GM19023 (cell line): ENCODE measurements at regions not wholly inside any gene's neighbourhood (a gene's known extent, or its start where the extent isn't known, plus 50 kb on each side); places are given as distances from the start of the nearest gene placed in this dataset.

ENCODE experiments used
- ATAC-seq: cut with Tn5 transposase; IDR thresholded peaks from one replicate; pipeline ENCODE4 v1.9.1; 2021; ENCODE audit warnings: mild to moderate bottlenecking, moderate library complexity; ENCODE audit not compliant: unreplicated experiment

GRCh38 chr2:196565106-196565765 is 74.3 kb upstream of the CCDC150 start:
- no peak for ATAC-seq

DNA sequence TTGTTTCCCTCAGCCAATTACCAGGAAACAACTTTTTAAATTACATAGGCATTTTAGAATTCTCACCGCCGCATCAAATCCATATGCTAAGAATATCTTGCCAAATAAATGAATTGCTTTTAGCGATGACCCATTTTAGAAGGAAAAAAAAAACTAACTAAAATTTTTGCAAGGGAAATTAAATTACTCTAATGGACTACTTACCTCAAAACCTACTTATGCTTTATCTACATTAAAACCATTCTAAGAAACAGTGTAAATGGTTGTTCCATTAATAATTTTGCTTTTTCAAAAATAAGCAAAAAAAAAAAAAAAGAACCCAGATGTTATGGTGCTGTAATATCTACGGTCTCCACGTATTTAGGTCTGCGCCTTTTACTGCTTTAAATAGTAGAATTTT is 73.5 kb upstream of the CCDC150 start:
- ATAC-seq, result no peak

- no peak for ATAC-seq
These were observed 72.4 kb upstream of the CCDC150 start for GRCh38 chr2:196566961-196567666.

- no peak for ATAC-seq
These were observed 71.0 kb upstream of the CCDC150 start for GRCh38 chr2:196568506-196568905.

GRCh38 chr2:196584903-196585302 is 54.6 kb upstream of the CCDC150 start:
- ATAC-seq, result no peak

- no peak for ATAC-seq
These were observed 53.0 kb upstream of the CCDC150 start for GRCh38 chr2:196586511-196586991.

DNA sequence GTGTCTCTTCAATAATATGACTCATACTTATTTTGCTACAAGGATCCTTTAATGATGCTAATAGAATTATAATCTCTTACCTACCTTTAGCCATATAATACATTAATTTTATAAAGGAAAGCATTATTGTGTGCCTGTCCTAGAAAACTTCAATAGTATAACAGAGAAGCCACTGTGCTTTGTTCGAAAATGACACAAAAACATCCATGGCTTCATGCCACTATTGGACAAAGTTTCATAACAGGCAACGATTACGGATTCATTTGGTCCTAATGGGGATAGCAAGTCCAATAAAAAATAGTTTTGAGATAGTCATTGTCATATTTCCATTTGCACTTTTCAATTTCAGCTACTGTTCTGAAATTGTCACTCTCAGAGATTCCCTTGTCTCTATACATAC is 52.5 kb upstream of the CCDC150 start:
- ATAC-seq, result no peak

DNA sequence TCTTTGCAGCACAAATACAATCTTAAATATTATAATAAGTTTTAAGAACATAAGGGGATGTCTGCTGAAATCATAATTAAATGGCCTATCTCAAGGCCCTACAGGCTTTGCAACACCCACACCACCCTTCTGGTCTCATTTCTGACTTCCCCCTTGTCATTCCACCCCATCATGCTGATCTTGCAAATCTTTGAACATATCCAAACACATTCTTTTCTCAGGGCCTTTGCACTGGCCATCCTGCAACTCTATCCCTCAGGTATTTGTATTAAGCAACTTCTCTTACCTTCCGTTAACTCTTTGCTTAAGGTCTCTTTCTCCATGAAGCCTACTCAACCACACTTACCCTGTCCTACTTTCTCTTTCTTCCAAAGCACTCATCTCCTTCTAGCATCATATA is 51.8 kb upstream of the CCDC150 start:
- ATAC-seq, result no peak

- ATAC-seq, result no peak
These were observed 50.1 kb upstream of the CCDC150 start for GRCh38 chr2:196589419-196589818.
